SK-N-MC (cell line): ENCODE measurements at regions not wholly inside any gene's neighbourhood (a gene's known extent, or its start where the extent isn't known, plus 50 kb on each side); places are given as distances from the start of the nearest gene placed in this dataset.
"Not testable (repeated sequence)": the region's sequence is repeated elsewhere in the genome, so short reads cannot be mapped to it uniquely, and the experiment has no call there.

Source experiments
- EZH2 ChIP-seq: fragments of 200-600 bp; sonication (generic); IDR thresholded peaks from one replicate; pipeline ENCODE4 v1.6.1; 2017; ENCODE audit warnings: antibody characterized with exemption
- FOXP2 ChIP-seq: optimal IDR thresholded peaks from 2 replicates; pipeline ENCODE3; 2011; ENCODE audit warnings: mild to moderate bottlenecking, moderate library complexity; ENCODE audit not compliant: insufficient read depth; ENCODE audit errors: extremely low read length, control extremely low read depth
- POLR2AphosphoS5 ChIP-seq: IDR thresholded peaks from 2 replicates; pipeline ENCODE4 v1.6.1; 2012; ENCODE audit warnings: mild to moderate bottlenecking, low read depth, low read length, borderline replicate concordance

DNA sequence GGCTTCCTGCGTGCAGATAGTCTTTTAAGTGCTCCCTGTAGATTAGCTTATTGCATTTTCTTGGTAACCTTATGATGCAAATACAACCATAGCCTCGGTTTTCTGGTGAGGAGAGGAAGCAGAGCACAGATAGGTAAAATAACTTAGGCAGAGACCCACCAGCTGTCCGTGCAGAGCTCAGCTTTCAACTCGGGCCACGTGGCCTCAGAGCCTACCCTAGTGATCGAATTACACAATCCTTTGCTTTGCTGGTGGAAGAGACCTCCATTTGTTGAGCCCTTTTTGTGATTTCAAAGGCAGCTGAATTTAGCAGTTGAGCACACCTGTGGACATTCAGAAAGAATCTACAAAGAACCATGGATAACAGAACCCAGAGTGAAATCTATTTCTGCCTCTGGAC is 220.1 kb downstream of the ATP6V0E2 start:
- not testable (repeated sequence) for TF ChIP-seq EZH2, POLR2AphosphoS5, FOXP2
